ENCODE measurements at regions not wholly inside any gene's neighbourhood (a gene's known extent, or its start where the extent isn't known, plus 50 kb on each side); places are given as distances from the start of the nearest gene placed in this dataset.

GRCh38 chr2:150375333-150375732, 112.1 kb downstream of the RND3 start:
- H3K4me1 ChIP-seq (ENCODE audit: control insufficient read depth in 1 of 2, insufficient read depth in 2 of 2, low read length in 2 of 2), result peaks cover 0 to 4% of the 10 kb centered on the region in 2 experiments
- H3K9ac ChIP-seq (ENCODE audit: low read length), result no peak overlapping the region
- no peak overlapping the region for H4K8ac ChIP-seq (ENCODE audit: low read depth, low read length)
- H3K4me3 ChIP-seq (ENCODE audit: low read depth, low read length), result no peak overlapping the region
- H3K23ac ChIP-seq (ENCODE audit: low read length), result no peak overlapping the region
- no peak overlapping the region for H4K12ac ChIP-seq (ENCODE audit: low read depth, low read length)
- no peak for DNase-seq
- no CpG with 5 or more reads among the region's 2 CpGs for WGBS (ENCODE audit: extremely low coverage, insufficient coverage, insufficient read length)
- H3K4me2 ChIP-seq (ENCODE audit: low read length), result no peak overlapping the region
- H2BK120ac ChIP-seq (ENCODE audit: insufficient read depth, low read length, poor library complexity), result no peak overlapping the region
- H3K18ac ChIP-seq (ENCODE audit: low read length), result no peak overlapping the region
- H3K9me3 ChIP-seq (ENCODE audit: insufficient read depth, low read depth, low read length), result no peaks in the 10 kb centered on the region
- H3K27me3 ChIP-seq (ENCODE audit: insufficient read depth, low read length), result no peaks in the 10 kb centered on the region
- H3K79me1 ChIP-seq (ENCODE audit: low read length), result no peaks in the 10 kb centered on the region
- H3K4ac ChIP-seq (ENCODE audit: low read depth, low read length), result no peak overlapping the region
- H3K14ac ChIP-seq (ENCODE audit: low read length), result no peak overlapping the region
- no peak overlapping the region for H2BK12ac ChIP-seq (ENCODE audit: low read length)
- no peaks in the 10 kb centered on the region for H3K79me2 ChIP-seq (ENCODE audit: control insufficient read depth, insufficient read depth, low read length, poor library complexity)
- H3K36me3 ChIP-seq (ENCODE audit: control insufficient read depth in 1 of 2, insufficient read depth in 2 of 2, low read length in 2 of 2), result no peaks in the 10 kb centered on the region
- H3K27ac ChIP-seq (ENCODE audit: low read depth, low read length), result no peak overlapping the region
- no peak overlapping the region for H4K91ac ChIP-seq (ENCODE audit: low read depth, low read length)
- no peak overlapping the region for H2AFZ ChIP-seq (ENCODE audit: insufficient read depth, low read length, poor library complexity)
- no peak overlapping the region for H2AK5ac ChIP-seq (ENCODE audit: low read length)
- no peak overlapping the region for H2BK5ac ChIP-seq (ENCODE audit: low read depth, low read length, poor library complexity)

- H4K91ac ChIP-seq (ENCODE audit: low read depth, low read length), result no peak overlapping the region
- H2BK5ac ChIP-seq (ENCODE audit: low read depth, low read length, poor library complexity), result no peak overlapping the region
- no peak for DNase-seq
- no peaks in the 10 kb centered on the region for H3K79me2 ChIP-seq (ENCODE audit: control insufficient read depth, insufficient read depth, low read length, poor library complexity)
- H3K14ac ChIP-seq (ENCODE audit: low read length), result no peak overlapping the region
- H4K8ac ChIP-seq (ENCODE audit: low read depth, low read length), result no peak overlapping the region
- H3K27ac ChIP-seq (ENCODE audit: low read depth, low read length), result no peak overlapping the region
- no peak overlapping the region for H3K23ac ChIP-seq (ENCODE audit: low read length)
- H3K9ac ChIP-seq (ENCODE audit: low read length), result no peak overlapping the region
- no peak overlapping the region for H2AK5ac ChIP-seq (ENCODE audit: low read length)
- H3K9me3 ChIP-seq (ENCODE audit: insufficient read depth, low read depth, low read length), result no peaks in the 10 kb centered on the region
- no peak overlapping the region for H2AFZ ChIP-seq (ENCODE audit: insufficient read depth, low read length, poor library complexity)
- no peak overlapping the region for H2BK120ac ChIP-seq (ENCODE audit: insufficient read depth, low read length, poor library complexity)
- no peaks in the 10 kb centered on the region for H3K27me3 ChIP-seq (ENCODE audit: insufficient read depth, low read length)
- no peak overlapping the region for H3K4ac ChIP-seq (ENCODE audit: low read depth, low read length)
- peaks cover 0 to 4% of the 10 kb centered on the region in 2 experiments for H3K4me1 ChIP-seq (ENCODE audit: control insufficient read depth in 1 of 2, insufficient read depth in 2 of 2, low read length in 2 of 2)
- H3K4me3 ChIP-seq (ENCODE audit: low read depth, low read length), result no peak overlapping the region
- no CpG with 5 or more reads among the region's 1 CpG for WGBS (ENCODE audit: extremely low coverage, insufficient coverage, insufficient read length)
- no peaks in the 10 kb centered on the region for H3K79me1 ChIP-seq (ENCODE audit: low read length)
- no peaks in the 10 kb centered on the region for H3K36me3 ChIP-seq (ENCODE audit: control insufficient read depth in 1 of 2, insufficient read depth in 2 of 2, low read length in 2 of 2)
- no peak overlapping the region for H3K4me2 ChIP-seq (ENCODE audit: low read length)
- H2BK12ac ChIP-seq (ENCODE audit: low read length), result no peak overlapping the region
- H3K18ac ChIP-seq (ENCODE audit: low read length), result no peak overlapping the region
- no peak overlapping the region for H4K12ac ChIP-seq (ENCODE audit: low read depth, low read length)
Observed at GRCh38 chr2:150374492-150374891, 113.0 kb downstream of the RND3 start.

GRCh38 chr2:150373374-150373773, 114.1 kb downstream of the RND3 start:
- no peak overlapping the region for H2AFZ ChIP-seq (ENCODE audit: insufficient read depth, low read length, poor library complexity)
- H2AK5ac ChIP-seq (ENCODE audit: low read length), result no peak overlapping the region
- no peak overlapping the region for H3K23ac ChIP-seq (ENCODE audit: low read length)
- H3K18ac ChIP-seq (ENCODE audit: low read length), result no peak overlapping the region
- H4K8ac ChIP-seq (ENCODE audit: low read depth, low read length), result no peak overlapping the region
- H3K9ac ChIP-seq (ENCODE audit: low read length), result no peak overlapping the region
- no peaks in the 10 kb centered on the region for H3K79me1 ChIP-seq (ENCODE audit: low read length)
- no peak overlapping the region for H2BK120ac ChIP-seq (ENCODE audit: insufficient read depth, low read length, poor library complexity)
- H3K4me3 ChIP-seq (ENCODE audit: low read depth, low read length), result no peak overlapping the region
- H2BK5ac ChIP-seq (ENCODE audit: low read depth, low read length, poor library complexity), result no peak overlapping the region
- no peaks in the 10 kb centered on the region for H3K36me3 ChIP-seq (ENCODE audit: control insufficient read depth in 1 of 2, insufficient read depth in 2 of 2, low read length in 2 of 2)
- H3K27me3 ChIP-seq (ENCODE audit: insufficient read depth, low read length), result no peaks in the 10 kb centered on the region
- H3K27ac ChIP-seq (ENCODE audit: low read depth, low read length), result no peak overlapping the region
- no peak overlapping the region for H4K12ac ChIP-seq (ENCODE audit: low read depth, low read length)
- no CpG with 5 or more reads among the region's 2 CpGs for WGBS (ENCODE audit: extremely low coverage, insufficient coverage, insufficient read length)
- H3K9me3 ChIP-seq (ENCODE audit: insufficient read depth, low read depth, low read length), result no peaks in the 10 kb centered on the region
- no peak overlapping the region for H2BK12ac ChIP-seq (ENCODE audit: low read length)
- no peak overlapping the region for H4K91ac ChIP-seq (ENCODE audit: low read depth, low read length)
- peaks cover 0 to 4% of the 10 kb centered on the region in 2 experiments for H3K4me1 ChIP-seq (ENCODE audit: control insufficient read depth in 1 of 2, insufficient read depth in 2 of 2, low read length in 2 of 2)
- no peak for DNase-seq
- no peak overlapping the region for H3K4me2 ChIP-seq (ENCODE audit: low read length)
- H3K4ac ChIP-seq (ENCODE audit: low read depth, low read length), result no peak overlapping the region
- H3K79me2 ChIP-seq (ENCODE audit: control insufficient read depth, insufficient read depth, low read length, poor library complexity), result no peaks in the 10 kb centered on the region
- H3K14ac ChIP-seq (ENCODE audit: low read length), result no peak overlapping the region

- no peak overlapping the region for H2BK5ac ChIP-seq (ENCODE audit: low read depth, low read length, poor library complexity)
- H4K91ac ChIP-seq (ENCODE audit: low read depth, low read length), result no peak overlapping the region
- H3K4me3 ChIP-seq (ENCODE audit: low read depth, low read length), result no peak overlapping the region
- H3K4me1 ChIP-seq (ENCODE audit: control insufficient read depth in 1 of 2, insufficient read depth in 2 of 2, low read length in 2 of 2), result no peaks in the 10 kb centered on the region
- no peak overlapping the region for H2AK5ac ChIP-seq (ENCODE audit: low read length)
- H3K79me2 ChIP-seq (ENCODE audit: control insufficient read depth, insufficient read depth, low read length, poor library complexity), result no peaks in the 10 kb centered on the region
- H3K14ac ChIP-seq (ENCODE audit: low read length), result no peak overlapping the region
- peak; percentile 17 to 30 for DNase-seq
- no peak overlapping the region for H2BK120ac ChIP-seq (ENCODE audit: insufficient read depth, low read length, poor library complexity)
- H3K79me1 ChIP-seq (ENCODE audit: low read length), result no peaks in the 10 kb centered on the region
- H4K8ac ChIP-seq (ENCODE audit: low read depth, low read length), result no peak overlapping the region
- H3K36me3 ChIP-seq (ENCODE audit: control insufficient read depth in 1 of 2, insufficient read depth in 2 of 2, low read length in 2 of 2), result no peaks in the 10 kb centered on the region
- no peaks in the 10 kb centered on the region for H3K9me3 ChIP-seq (ENCODE audit: insufficient read depth, low read depth, low read length)
- no peak overlapping the region for H2BK12ac ChIP-seq (ENCODE audit: low read length)
- H3K27me3 ChIP-seq (ENCODE audit: insufficient read depth, low read length), result no peaks in the 10 kb centered on the region
- H3K18ac ChIP-seq (ENCODE audit: low read length), result no peak overlapping the region
- no peak overlapping the region for H3K23ac ChIP-seq (ENCODE audit: low read length)
- no peak overlapping the region for H3K4me2 ChIP-seq (ENCODE audit: low read length)
- no peak overlapping the region for H4K12ac ChIP-seq (ENCODE audit: low read depth, low read length)
- H3K4ac ChIP-seq (ENCODE audit: low read depth, low read length), result no peak overlapping the region
- H2AFZ ChIP-seq (ENCODE audit: insufficient read depth, low read length, poor library complexity), result no peak overlapping the region
- no peak overlapping the region for H3K9ac ChIP-seq (ENCODE audit: low read length)
- WGBS (ENCODE audit: extremely low coverage, insufficient coverage, insufficient read length), result no CpG with 5 or more reads among the region's 3 CpGs
- H3K27ac ChIP-seq (ENCODE audit: low read depth, low read length), result no peak overlapping the region
Observed at GRCh38 chr2:150371044-150371818, 116.2 kb downstream of the RND3 start.
